HG03442 (cell line): ENCODE measurements at regions not wholly inside any gene's neighbourhood (a gene's known extent, or its start where the extent isn't known, plus 50 kb on each side); places are given as distances from the start of the nearest gene placed in this dataset.
"Not testable (repeated sequence)": the region's sequence is repeated elsewhere in the genome, so short reads cannot be mapped to it uniquely, and the experiment has no call there.

Experiments used
- ATAC-seq: cut with Tn5 transposase; IDR thresholded peaks from one replicate; pipeline ENCODE4 v1.9.1; 2021; ENCODE audit warnings: mild to moderate bottlenecking, moderate library complexity; ENCODE audit not compliant: unreplicated experiment

- no peak for ATAC-seq
Measured at GRCh38 chr6:81565071-81565470, 187.4 kb downstream of the TENT5A start.

- ATAC-seq: no peak
Measured at GRCh38 chr6:81564470-81565068, 187.9 kb downstream of the TENT5A start.

GRCh38 chr6:81562169-81562568, 190.3 kb downstream of the TENT5A start:
- ATAC-seq: no peak

- no peak for ATAC-seq
Measured at GRCh38 chr6:81561731-81562130, 190.8 kb downstream of the TENT5A start.

GRCh38 chr6:81561071-81561564, 191.4 kb downstream of the TENT5A start:
- ATAC-seq: no peak

GRCh38 chr6:81557811-81558210, 194.7 kb downstream of the TENT5A start:
- no peak for ATAC-seq

- no peak for ATAC-seq
Measured at GRCh38 chr6:81556551-81556950, 195.9 kb downstream of the TENT5A start.

- no peak for ATAC-seq
Measured at GRCh38 chr6:81553216-81553615, 199.3 kb downstream of the TENT5A start.

GRCh38 chr6:81552644-81553043, 199.8 kb downstream of the TENT5A start:
- no peak for ATAC-seq

- ATAC-seq: no peak
Measured at GRCh38 chr6:81547149-81547548, 205.3 kb downstream of the TENT5A start.

- ATAC-seq: no peak
Measured at GRCh38 chr6:81534934-81535465, 217.5 kb downstream of the TENT5A start.

GRCh38 chr6:81531869-81532561, 220.5 kb downstream of the TENT5A start:
- ATAC-seq: no peak

- ATAC-seq: no peak
Measured at GRCh38 chr6:81517455-81517854, 235.0 kb downstream of the TENT5A start.

GRCh38 chr6:81515562-81516453, 236.7 kb downstream of the TENT5A start:
- no peak for ATAC-seq

GRCh38 chr6:81514195-81514594, 238.3 kb downstream of the TENT5A start:
- ATAC-seq: not testable (repeated sequence)

GRCh38 chr6:81511423-81511822, 241.1 kb downstream of the TENT5A start:
- ATAC-seq: no peak

GRCh38 chr6:81495999-81496398, 256.5 kb downstream of the TENT5A start:
- no peak for ATAC-seq

- no peak for ATAC-seq
Measured at GRCh38 chr6:81491454-81492101, 260.9 kb downstream of the TENT5A start.

GRCh38 chr6:81487489-81487888, 265.0 kb downstream of the TENT5A start:
- no peak for ATAC-seq

- no peak for ATAC-seq
Measured at GRCh38 chr6:81486234-81486633, 266.2 kb downstream of the TENT5A start.

- ATAC-seq: no peak
Measured at GRCh38 chr6:81485395-81485794, 267.1 kb downstream of the TENT5A start.
